SU-DHL-6 (cell line): ENCODE measurements at regions not wholly inside any gene's neighbourhood (a gene's known extent, or its start where the extent isn't known, plus 50 kb on each side); places are given as distances from the start of the nearest gene placed in this dataset.

Source experiments
- CTCF ChIP-seq: fragments of 200-600 bp; sonication (generic); IDR thresholded peaks from one replicate; pipeline ENCODE4 v1.5.1; 2017; ENCODE audit warnings: antibody characterized with exemption, mild to moderate bottlenecking, low read length, moderate library complexity; ENCODE audit not compliant: insufficient read depth, poor library complexity, severe bottlenecking
- EZH2phosphoT487 ChIP-seq: fragments of 200-600 bp; sonication (generic), shearing (Covaris generic); conservative IDR thresholded peaks from 2 replicates; pipeline ENCODE4 v1.6.1; 2018; ENCODE audit warnings: mild to moderate bottlenecking, antibody characterized with exemption, low read length, moderate library complexity, mixed read lengths

DNA sequence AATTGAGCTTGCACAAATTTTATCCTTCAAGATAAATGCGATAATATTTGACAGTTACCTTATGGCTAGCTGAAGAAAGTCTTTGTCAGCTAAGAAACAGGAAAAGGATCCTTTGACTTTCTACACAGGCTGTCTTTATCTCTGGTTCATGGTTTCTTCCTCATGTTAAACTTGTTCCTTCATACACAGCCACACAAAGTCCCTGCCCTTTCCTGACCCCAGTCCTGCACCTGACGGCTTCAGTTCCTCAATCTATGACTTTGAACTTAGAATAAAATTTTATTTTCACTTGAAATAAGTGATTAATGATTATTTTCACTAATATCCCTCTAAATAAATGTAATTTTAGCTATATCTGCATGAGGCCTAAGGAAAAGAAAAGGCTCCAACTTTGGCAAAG is 77.8 kb upstream of the PRSS1 start:
- TF ChIP-seq CTCF (no peak), EZH2phosphoT487 (no peak)
